ENCODE measurements at regions not wholly inside any gene's neighbourhood (a gene's known extent, or its start where the extent isn't known, plus 50 kb on each side); places are given as distances from the start of the nearest gene placed in this dataset.

DNA sequence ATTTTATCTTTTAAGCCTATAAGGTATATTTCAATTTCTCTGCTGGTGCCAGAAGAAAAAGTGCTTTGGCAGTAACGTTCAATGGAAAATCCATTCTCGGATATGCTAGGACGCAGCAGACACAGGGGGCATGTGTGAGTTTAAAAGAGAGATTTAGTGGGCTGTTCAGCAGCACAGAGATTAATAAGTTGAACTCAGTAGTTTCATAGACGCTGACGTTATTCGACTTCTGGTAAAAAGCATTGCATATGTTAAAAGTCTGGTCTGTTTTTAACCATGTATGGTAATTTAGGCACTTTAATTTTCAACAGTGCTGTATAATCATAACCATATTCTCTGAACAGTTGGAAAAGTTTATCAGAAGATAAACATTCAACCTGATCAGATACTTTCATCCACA, 99.6 kb downstream of the ATP6V1G3 start:
- H3K4me3 Mint-ChIP-seq: no peak overlapping the region
- H3K9me3 ChIP-seq (ENCODE audit: control insufficient read depth in 2 of 2, low read length in 2 of 2): no peaks in the 10 kb centered on the region
- no peaks in the 10 kb centered on the region for H3K4me1 Mint-ChIP-seq
- peaks cover 5% of the 10 kb centered on the region for H3K27me3 ChIP-seq (ENCODE audit: control insufficient read depth, insufficient read depth, low read length)
- no peak overlapping the region for H3K27ac ChIP-seq (ENCODE audit: insufficient read depth, low read length, poor library complexity, severe bottlenecking)
- no peaks in the 10 kb centered on the region for H3K36me3 ChIP-seq (ENCODE audit: control insufficient read depth, insufficient read depth, low read length)
- no peaks in the 10 kb centered on the region for H3K4me1 ChIP-seq (ENCODE audit: control insufficient read depth, insufficient read depth, low read length, poor library complexity, severe bottlenecking)
- H3K27ac Mint-ChIP-seq: no peak overlapping the region
- H3K9me3 Mint-ChIP-seq: peaks cover 0 to 4% (median 0%) of the 10 kb centered on the region in 7 donors
- ATAC-seq (ENCODE audit: low read depth in 2 of 2) (no peak), DNase-seq (no peak)
- H3K4me3 ChIP-seq (ENCODE audit: low read depth, low read length): no peak overlapping the region
- H3K36me3 Mint-ChIP-seq: no peaks in the 10 kb centered on the region
- no peaks in the 10 kb centered on the region for H3K27me3 Mint-ChIP-seq

DNA sequence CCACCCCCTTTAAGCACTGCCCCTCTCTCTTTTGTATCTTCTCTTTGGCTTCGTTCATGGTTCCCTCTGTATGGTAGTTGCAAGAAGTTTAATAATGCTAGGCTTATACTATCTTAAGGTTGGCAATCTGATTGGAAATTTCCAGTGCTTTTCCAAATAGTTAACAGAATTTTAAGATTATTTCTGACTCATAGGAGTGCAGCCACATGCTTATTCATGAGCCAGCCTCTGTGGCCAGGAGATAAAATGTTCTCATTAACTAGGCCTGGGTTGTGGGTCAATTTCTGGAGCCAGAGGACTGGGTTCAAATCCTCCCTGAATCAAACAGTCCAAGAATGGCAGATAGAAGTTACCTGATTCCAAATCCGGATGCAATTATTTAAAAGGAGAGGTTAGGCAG, 103.1 kb downstream of the ATP6V1G3 start:
- no peak overlapping the region for H3K4me3 Mint-ChIP-seq
- peaks cover 2 to 9% (median 4%) of the 10 kb centered on the region in 7 donors for H3K9me3 Mint-ChIP-seq
- ATAC-seq (ENCODE audit: low read depth in 2 of 2) (no peak), DNase-seq (no peak)
- no peaks in the 10 kb centered on the region for H3K27me3 Mint-ChIP-seq
- no peak overlapping the region for H3K27ac ChIP-seq (ENCODE audit: insufficient read depth, low read length, poor library complexity, severe bottlenecking)
- no peaks in the 10 kb centered on the region for H3K36me3 ChIP-seq (ENCODE audit: control insufficient read depth, insufficient read depth, low read length)
- H3K36me3 Mint-ChIP-seq: peaks cover 3% of the 10 kb centered on the region
- H3K4me3 ChIP-seq (ENCODE audit: low read depth, low read length): no peak overlapping the region
- H3K27ac Mint-ChIP-seq: no peak overlapping the region
- no peaks in the 10 kb centered on the region for H3K9me3 ChIP-seq (ENCODE audit: control insufficient read depth in 2 of 2, low read length in 2 of 2)
- no peaks in the 10 kb centered on the region for H3K4me1 Mint-ChIP-seq
- H3K27me3 ChIP-seq (ENCODE audit: control insufficient read depth, insufficient read depth, low read length): peaks cover 12% of the 10 kb centered on the region
- H3K4me1 ChIP-seq (ENCODE audit: control insufficient read depth, insufficient read depth, low read length, poor library complexity, severe bottlenecking): no peaks in the 10 kb centered on the region

GRCh38 chr1:198436276-198436675, 104.2 kb downstream of the ATP6V1G3 start:
- Histone ChIP-seq H3K27me3 (ENCODE audit: control insufficient read depth, insufficient read depth, low read length) (peaks cover 12% of the 10 kb centered on the region), H3K4me1 (ENCODE audit: control insufficient read depth, insufficient read depth, low read length, poor library complexity, severe bottlenecking) (no peaks in the 10 kb centered on the region)
- no peak for ATAC-seq (ENCODE audit: low read depth in 2 of 2)

DNA sequence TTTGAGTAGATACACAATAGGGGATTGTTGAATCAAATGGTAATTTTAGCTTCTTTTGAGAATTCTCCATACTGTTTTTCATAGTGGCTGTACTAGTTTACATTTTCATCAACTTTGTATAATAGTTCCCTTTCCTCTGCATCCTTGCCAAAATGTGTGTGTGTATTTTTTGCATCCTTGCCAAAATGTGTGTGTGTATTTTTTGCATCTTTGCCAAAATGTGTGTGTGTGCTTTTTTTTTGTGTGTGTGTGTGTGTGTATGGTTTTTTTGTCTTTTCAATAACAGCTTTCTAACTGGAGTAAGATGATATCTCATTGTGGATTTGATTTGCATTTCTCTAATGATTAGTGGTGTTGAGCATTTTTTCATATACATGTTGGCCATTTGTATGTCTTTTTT, 105.4 kb downstream of the ATP6V1G3 start:
- Histone ChIP-seq H3K27me3 (ENCODE audit: control insufficient read depth, insufficient read depth, low read length) (peaks cover 12% of the 10 kb centered on the region), H3K9me3 (ENCODE audit: control insufficient read depth in 2 of 2, low read length in 2 of 2) (no peaks in the 10 kb centered on the region), H3K27ac (ENCODE audit: insufficient read depth, low read length, poor library complexity, severe bottlenecking) (no peak overlapping the region), H3K36me3 (ENCODE audit: control insufficient read depth, insufficient read depth, low read length) (no peaks in the 10 kb centered on the region), H3K4me1 (ENCODE audit: control insufficient read depth, insufficient read depth, low read length, poor library complexity, severe bottlenecking) (no peaks in the 10 kb centered on the region), H3K4me3 (ENCODE audit: low read depth, low read length) (no peak overlapping the region)
- Mint-ChIP-seq H3K27me3 (peaks cover 6% of the 10 kb centered on the region), H3K9me3 (peaks cover 4 to 13% (median 9%) of the 10 kb centered on the region in 7 donors), H3K27ac (no peak overlapping the region), H3K36me3 (peaks cover 3% of the 10 kb centered on the region), H3K4me1 (no peaks in the 10 kb centered on the region), H3K4me3 (no peak overlapping the region)
- DNase-seq (no peak), ATAC-seq (ENCODE audit: low read depth in 2 of 2) (no peak)

More at GRCh38 chr1:198436276-198436675, 104.2 kb downstream of the ATP6V1G3 start:
- no peak overlapping the region for H3K4me3 ChIP-seq (ENCODE audit: low read depth, low read length)
- H3K4me3 Mint-ChIP-seq: no peak overlapping the region
- no peaks in the 10 kb centered on the region for H3K36me3 ChIP-seq (ENCODE audit: control insufficient read depth, insufficient read depth, low read length)
- H3K27ac ChIP-seq (ENCODE audit: insufficient read depth, low read length, poor library complexity, severe bottlenecking): no peak overlapping the region
- no peaks in the 10 kb centered on the region for H3K27me3 Mint-ChIP-seq
- H3K27ac Mint-ChIP-seq: no peak overlapping the region
- peaks cover 3% of the 10 kb centered on the region for H3K36me3 Mint-ChIP-seq
- no peaks in the 10 kb centered on the region for H3K4me1 Mint-ChIP-seq
- H3K9me3 ChIP-seq (ENCODE audit: control insufficient read depth in 2 of 2, low read length in 2 of 2): no peaks in the 10 kb centered on the region
- DNase-seq: no peak
- peaks cover 4 to 13% (median 7%) of the 10 kb centered on the region in 7 donors for H3K9me3 Mint-ChIP-seq

GRCh38 chr1:198424441-198424840, 116.0 kb downstream of the ATP6V1G3 start:
- Histone ChIP-seq H3K4me3 (ENCODE audit: low read depth, low read length) (no peak overlapping the region), H3K27ac (ENCODE audit: insufficient read depth, low read length, poor library complexity, severe bottlenecking) (no peak overlapping the region), H3K27me3 (ENCODE audit: control insufficient read depth, insufficient read depth, low read length) (peaks cover 4% of the 10 kb centered on the region), H3K36me3 (ENCODE audit: control insufficient read depth, insufficient read depth, low read length) (no peaks in the 10 kb centered on the region), H3K9me3 (ENCODE audit: control insufficient read depth in 2 of 2, low read length in 2 of 2) (no peaks in the 10 kb centered on the region), H3K4me1 (ENCODE audit: control insufficient read depth, insufficient read depth, low read length, poor library complexity, severe bottlenecking) (no peaks in the 10 kb centered on the region)
- DNase-seq: no peak
- H3K9me3 Mint-ChIP-seq: peaks cover 0 to 4% (median 0%) of the 10 kb centered on the region in 7 donors
- H3K27me3 Mint-ChIP-seq: peaks cover 55% of the 10 kb centered on the region
- H3K36me3 Mint-ChIP-seq: no peaks in the 10 kb centered on the region
- no peaks in the 10 kb centered on the region for H3K4me1 Mint-ChIP-seq
- H3K4me3 Mint-ChIP-seq: no peak overlapping the region
- no peak overlapping the region for H3K27ac Mint-ChIP-seq
- no peak for ATAC-seq (ENCODE audit: low read depth in 2 of 2)

- H3K27ac ChIP-seq (ENCODE audit: insufficient read depth, low read length, poor library complexity, severe bottlenecking): no peak overlapping the region
These were observed 116.8 kb downstream of the ATP6V1G3 start for GRCh38 chr1:198423673-198424072.

DNA sequence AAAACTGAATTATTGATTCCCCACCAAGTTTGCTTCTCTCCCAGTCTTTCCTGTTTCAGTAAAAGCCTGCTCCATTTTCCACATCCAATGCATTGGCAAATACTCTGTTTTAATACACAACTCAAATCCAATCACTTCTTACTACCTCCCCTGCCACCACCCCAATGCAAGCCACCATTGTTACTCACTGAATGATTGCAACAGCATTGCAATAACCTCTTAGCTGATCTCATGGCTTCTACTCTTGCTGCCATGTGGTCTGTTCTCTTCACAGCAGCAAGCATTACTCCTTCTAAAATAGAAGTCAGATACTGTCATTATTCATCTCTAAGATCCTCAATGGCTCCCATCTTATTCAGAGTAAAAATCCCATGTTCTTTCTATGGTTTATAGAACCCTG, 123.4 kb downstream of the ATP6V1G3 start:
- peaks cover 29% of the 10 kb centered on the region for H3K27me3 ChIP-seq (ENCODE audit: control insufficient read depth, insufficient read depth, low read length)
- H3K4me3 ChIP-seq (ENCODE audit: low read depth, low read length): no peak overlapping the region
- no peaks in the 10 kb centered on the region for H3K36me3 ChIP-seq (ENCODE audit: control insufficient read depth, insufficient read depth, low read length)
- Mint-ChIP-seq H3K4me3 (no peak overlapping the region), H3K36me3 (no peaks in the 10 kb centered on the region), H3K27ac (no peak overlapping the region), H3K9me3 (peaks cover 0 to 8% (median 0%) of the 10 kb centered on the region in 7 donors), H3K27me3 (peaks cover 52% of the 10 kb centered on the region), H3K4me1 (no peaks in the 10 kb centered on the region)
- no peaks in the 10 kb centered on the region for H3K4me1 ChIP-seq (ENCODE audit: control insufficient read depth, insufficient read depth, low read length, poor library complexity, severe bottlenecking)
- no peak overlapping the region for H3K27ac ChIP-seq (ENCODE audit: insufficient read depth, low read length, poor library complexity, severe bottlenecking)
- no peaks in the 10 kb centered on the region for H3K9me3 ChIP-seq (ENCODE audit: control insufficient read depth in 2 of 2, low read length in 2 of 2)
- ATAC-seq (ENCODE audit: low read depth in 2 of 2): no peak
- DNase-seq: no peak

More at GRCh38 chr1:198423673-198424072, 116.8 kb downstream of the ATP6V1G3 start:
- ATAC-seq (ENCODE audit: low read depth in 2 of 2): no peak
- DNase-seq: no peak
- Mint-ChIP-seq H3K9me3 (peaks cover 0 to 4% (median 0%) of the 10 kb centered on the region in 7 donors), H3K36me3 (no peaks in the 10 kb centered on the region), H3K4me1 (no peaks in the 10 kb centered on the region), H3K4me3 (no peak overlapping the region), H3K27me3 (peaks cover 53% of the 10 kb centered on the region), H3K27ac (no peak overlapping the region)
- H3K4me3 ChIP-seq (ENCODE audit: low read depth, low read length): no peak overlapping the region
- H3K9me3 ChIP-seq (ENCODE audit: control insufficient read depth in 2 of 2, low read length in 2 of 2): no peaks in the 10 kb centered on the region
- H3K27me3 ChIP-seq (ENCODE audit: control insufficient read depth, insufficient read depth, low read length): peaks cover 4% of the 10 kb centered on the region
- H3K36me3 ChIP-seq (ENCODE audit: control insufficient read depth, insufficient read depth, low read length): no peaks in the 10 kb centered on the region
- no peaks in the 10 kb centered on the region for H3K4me1 ChIP-seq (ENCODE audit: control insufficient read depth, insufficient read depth, low read length, poor library complexity, severe bottlenecking)

DNA sequence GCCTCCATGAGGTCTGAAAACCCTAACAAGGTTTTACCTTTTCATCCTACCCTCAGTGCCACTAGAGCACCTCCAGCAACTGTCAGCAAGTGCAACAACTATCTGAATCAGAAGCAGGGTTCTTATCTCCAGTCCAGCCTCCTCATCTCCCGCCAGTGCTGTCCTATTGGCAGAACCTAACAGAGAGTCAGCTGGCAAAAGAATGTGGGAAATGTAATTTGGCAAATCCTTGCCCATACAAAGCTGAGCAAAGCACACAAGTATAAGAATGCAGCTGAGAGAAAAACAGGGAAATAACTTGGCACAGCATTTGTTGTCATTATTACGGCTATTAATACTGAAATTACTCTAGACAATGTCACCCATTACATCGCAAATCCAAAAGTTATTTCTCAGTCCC, 124.2 kb downstream of the ATP6V1G3 start:
- H3K4me3 Mint-ChIP-seq: no peak overlapping the region
- no peaks in the 10 kb centered on the region for H3K4me1 ChIP-seq (ENCODE audit: control insufficient read depth, insufficient read depth, low read length, poor library complexity, severe bottlenecking)
- H3K9me3 Mint-ChIP-seq: peaks cover 0 to 8% (median 2%) of the 10 kb centered on the region in 7 donors
- DNase-seq (no peak), ATAC-seq (ENCODE audit: low read depth in 2 of 2) (no peak)
- peaks cover 31% of the 10 kb centered on the region for H3K27me3 ChIP-seq (ENCODE audit: control insufficient read depth, insufficient read depth, low read length)
- no peak overlapping the region for H3K27ac Mint-ChIP-seq
- peaks cover 48% of the 10 kb centered on the region for H3K27me3 Mint-ChIP-seq
- H3K4me1 Mint-ChIP-seq: no peaks in the 10 kb centered on the region
- H3K36me3 Mint-ChIP-seq: no peaks in the 10 kb centered on the region
- no peaks in the 10 kb centered on the region for H3K9me3 ChIP-seq (ENCODE audit: control insufficient read depth in 2 of 2, low read length in 2 of 2)
- H3K36me3 ChIP-seq (ENCODE audit: control insufficient read depth, insufficient read depth, low read length): no peaks in the 10 kb centered on the region
- no peak overlapping the region for H3K4me3 ChIP-seq (ENCODE audit: low read depth, low read length)
- no peak overlapping the region for H3K27ac ChIP-seq (ENCODE audit: insufficient read depth, low read length, poor library complexity, severe bottlenecking)
